ENCODE measurements at regions not wholly inside any gene's neighbourhood (a gene's known extent, or its start where the extent isn't known, plus 50 kb on each side); places are given as distances from the start of the nearest gene placed in this dataset.
"Not testable (repeated sequence)": the region's sequence is repeated elsewhere in the genome, so short reads cannot be mapped to it uniquely, and the experiment has no call there.

GRCh38 chr11:25319127-25319526 lies 822.3 kb downstream of the LUZP2 start:
- no peak for DNase-seq (ENCODE audit: low read depth, low spot score)

DNA sequence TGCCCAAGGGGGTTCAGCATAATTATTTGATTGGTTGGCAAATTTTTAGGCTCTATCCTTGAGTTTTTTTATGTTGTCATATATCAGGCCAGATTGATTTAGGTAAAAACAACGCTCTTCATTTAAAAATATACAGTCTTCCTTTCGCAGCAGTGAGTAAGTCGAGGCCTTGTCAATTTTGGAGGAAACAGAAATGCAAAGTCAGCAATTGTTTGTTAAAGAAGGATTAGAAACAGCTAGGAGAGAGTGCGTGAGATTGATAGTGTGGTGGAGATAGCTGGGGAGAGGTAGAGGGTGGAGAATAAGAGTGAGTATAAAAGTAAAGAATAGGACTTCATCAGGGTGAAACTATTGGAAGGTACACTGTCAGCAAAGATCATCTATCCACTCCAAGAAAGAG lies 830.8 kb downstream of the LUZP2 start:
- DNase-seq (ENCODE audit: low read depth, low spot score): no peak

DNA sequence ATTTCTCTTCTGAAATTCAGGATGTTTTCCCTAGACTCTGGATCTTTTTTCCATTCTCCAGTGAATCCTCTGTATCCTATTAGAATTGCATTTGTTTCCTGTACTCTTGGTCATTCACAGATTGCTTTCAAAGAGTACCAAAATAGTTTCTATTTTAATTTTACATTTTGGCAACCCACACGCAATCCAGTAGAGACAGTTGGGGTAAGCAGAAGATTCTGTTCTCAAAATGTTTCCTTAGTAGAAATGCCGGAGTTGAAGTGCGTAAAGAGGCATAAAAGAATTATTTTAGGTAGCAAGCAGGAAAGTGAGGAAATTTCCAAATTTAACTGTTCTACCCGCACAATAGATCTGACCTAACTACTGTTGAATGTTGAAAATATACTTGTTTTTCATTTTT lies 842.4 kb downstream of the LUZP2 start:
- DNase-seq (ENCODE audit: low read depth, low spot score): no peak

DNA sequence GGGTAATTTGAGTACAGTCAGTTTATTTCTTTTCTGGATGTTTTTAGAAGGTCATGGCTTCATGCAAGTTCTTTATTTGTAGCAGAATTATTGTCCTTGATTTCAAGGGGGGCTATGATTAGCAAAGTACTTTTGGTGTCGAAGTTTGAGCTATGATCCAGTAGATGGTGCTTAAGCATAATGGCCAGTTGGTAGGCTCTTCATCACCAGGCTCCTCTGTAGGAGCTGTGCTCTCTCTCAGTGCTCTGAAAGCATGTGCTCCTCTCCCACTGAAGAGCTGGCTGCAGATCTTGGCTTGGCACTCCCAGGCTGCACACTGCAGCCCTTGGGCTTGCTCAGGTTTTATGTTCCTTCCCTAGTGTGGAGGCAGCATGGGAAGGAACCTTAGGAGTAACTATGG lies 852.7 kb downstream of the LUZP2 start:
- no peak for DNase-seq (ENCODE audit: low read depth, low spot score)

GRCh38 chr11:25350899-25351803 lies 854.3 kb downstream of the LUZP2 start:
- no peak for DNase-seq (ENCODE audit: low read depth, low spot score)

GRCh38 chr11:25357133-25357532 lies 860.3 kb downstream of the LUZP2 start:
- DNase-seq (ENCODE audit: low read depth, low spot score): no peak

GRCh38 chr11:25377466-25377865 lies 880.6 kb downstream of the LUZP2 start:
- no peak for DNase-seq (ENCODE audit: low read depth, low spot score)

- DNase-seq (ENCODE audit: low read depth, low spot score): no peak
Observed at GRCh38 chr11:25396847-25397246, 900.0 kb downstream of the LUZP2 start.

GRCh38 chr11:25408146-25408545 lies 911.3 kb downstream of the LUZP2 start:
- DNase-seq (ENCODE audit: low read depth, low spot score): no peak

- no peak for DNase-seq (ENCODE audit: low read depth, low spot score)
Observed at GRCh38 chr11:25415793-25416192, 916.1 kb upstream of the ANO3 start.

DNA sequence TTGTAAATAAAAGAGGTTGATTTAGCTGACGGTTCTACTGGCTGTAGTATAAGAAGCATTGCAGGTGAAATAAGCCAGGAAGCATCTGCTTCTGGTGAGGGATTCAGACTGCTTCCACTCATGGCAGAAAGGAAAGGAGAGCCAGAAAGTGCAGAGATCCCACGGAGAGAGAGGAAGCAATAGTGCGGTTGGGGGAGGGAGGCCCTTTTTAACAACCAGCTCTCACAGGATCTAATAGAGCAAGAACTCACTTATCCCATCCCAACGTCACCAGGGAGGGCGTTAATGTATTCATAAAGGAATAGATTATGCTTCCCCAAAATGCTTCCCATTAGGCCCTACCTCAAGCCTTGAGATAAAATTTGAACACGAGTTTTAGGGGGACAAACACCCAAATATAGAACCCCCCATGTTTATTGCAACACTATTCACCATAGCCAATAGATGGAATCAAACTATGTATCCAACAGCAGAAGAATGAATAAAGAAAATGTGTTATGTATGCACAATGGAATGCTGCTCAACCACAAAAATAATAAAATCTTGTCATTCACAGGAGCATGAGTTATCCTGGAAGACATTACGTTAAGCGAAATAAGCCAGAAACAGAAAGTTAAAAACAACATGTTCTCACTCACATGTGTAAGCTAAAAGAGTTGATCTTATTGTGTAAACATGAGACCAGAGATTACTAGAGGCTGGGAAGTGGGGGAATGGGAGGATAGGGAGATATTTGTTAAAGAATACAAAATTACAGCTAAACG lies 908.3 kb upstream of the ANO3 start:
- peak; percentile 41 for DNase-seq (ENCODE audit: low read depth, low spot score)

DNA sequence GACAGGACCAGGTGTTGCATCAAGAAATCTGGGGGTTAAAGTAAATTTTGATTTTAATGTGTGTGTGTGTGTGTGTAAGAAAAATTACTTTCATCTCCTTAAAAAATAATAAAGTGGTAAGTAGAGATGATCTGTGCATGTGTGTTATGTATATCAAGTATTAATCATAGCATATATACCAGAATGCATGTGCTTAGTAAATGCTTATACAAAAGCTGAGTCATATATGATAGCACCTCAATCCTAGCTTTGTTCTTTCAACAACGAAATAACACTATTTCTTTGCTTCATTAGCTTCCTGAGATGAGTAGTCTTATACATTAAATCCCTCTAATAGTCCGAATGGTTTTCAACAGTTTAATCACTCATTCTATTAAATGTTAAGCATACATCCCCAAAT lies 899.6 kb upstream of the ANO3 start:
- no peak for DNase-seq (ENCODE audit: low read depth, low spot score)

GRCh38 chr11:25435197-25435596 lies 896.7 kb upstream of the ANO3 start:
- no peak for DNase-seq (ENCODE audit: low read depth, low spot score)

GRCh38 chr11:25436326-25436725 lies 895.6 kb upstream of the ANO3 start:
- DNase-seq (ENCODE audit: low read depth, low spot score): no peak

GRCh38 chr11:25441421-25441820 lies 890.5 kb upstream of the ANO3 start:
- DNase-seq (ENCODE audit: low read depth, low spot score): no peak

GRCh38 chr11:25449091-25449490 lies 882.8 kb upstream of the ANO3 start:
- DNase-seq (ENCODE audit: low read depth, low spot score): no peak

DNA sequence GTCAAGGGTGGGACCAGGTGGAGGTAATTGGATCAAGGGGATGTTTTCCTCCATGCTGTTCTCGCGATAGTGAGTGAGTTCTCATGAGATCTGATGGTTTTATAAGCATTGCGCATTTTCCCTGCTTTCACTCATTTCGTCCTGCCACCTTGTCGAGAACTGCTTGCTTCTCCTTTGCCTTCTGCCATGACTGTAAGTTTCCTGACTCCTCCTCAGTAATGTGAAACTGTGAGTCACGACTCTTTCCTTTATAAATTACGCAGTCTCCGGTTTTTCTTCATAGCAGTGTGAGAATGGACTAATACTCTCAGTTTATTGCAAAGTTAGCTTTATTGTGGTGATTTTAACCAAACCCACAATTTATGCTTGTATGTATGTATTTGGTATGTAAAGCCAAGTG lies 878.5 kb upstream of the ANO3 start:
- DNase-seq (ENCODE audit: low read depth, low spot score): no peak

- no peak for DNase-seq (ENCODE audit: low read depth, low spot score)
Observed at GRCh38 chr11:25456211-25456610, 875.7 kb upstream of the ANO3 start.

DNA sequence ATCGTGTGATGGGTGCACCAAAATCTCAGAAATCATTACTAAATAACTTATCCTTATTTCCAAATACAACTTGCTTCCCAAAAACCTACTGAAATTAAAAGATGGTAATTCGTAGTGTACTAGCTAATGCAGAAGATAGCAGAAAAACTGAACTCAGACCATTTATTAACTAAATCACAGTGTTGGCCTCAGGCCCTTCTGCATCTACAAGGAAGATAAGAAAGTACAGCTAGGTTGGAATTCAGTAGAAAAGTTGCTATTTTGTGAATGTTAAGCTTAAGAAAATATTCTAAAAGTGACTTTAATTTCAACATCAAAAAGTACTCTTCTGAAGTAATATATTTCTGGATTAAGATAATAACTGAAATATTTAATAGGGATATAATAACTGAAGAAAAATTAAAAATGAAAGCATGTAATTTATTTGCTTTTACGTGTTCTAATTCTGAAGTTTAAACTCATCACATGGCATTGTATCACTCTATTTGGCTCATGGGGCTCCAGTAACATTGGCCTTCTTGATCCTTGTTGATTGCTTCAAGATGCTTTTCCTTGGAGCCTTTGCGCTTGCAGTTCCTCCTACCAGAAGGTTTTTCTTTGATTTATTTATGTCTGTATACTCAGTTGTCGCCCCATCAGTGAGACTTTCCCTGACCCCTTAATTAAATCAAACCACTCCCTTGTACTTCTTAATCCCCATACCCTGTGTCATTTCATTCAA lies 847.9 kb upstream of the ANO3 start:
- DNase-seq (ENCODE audit: low read depth, low spot score): no peak

DNA sequence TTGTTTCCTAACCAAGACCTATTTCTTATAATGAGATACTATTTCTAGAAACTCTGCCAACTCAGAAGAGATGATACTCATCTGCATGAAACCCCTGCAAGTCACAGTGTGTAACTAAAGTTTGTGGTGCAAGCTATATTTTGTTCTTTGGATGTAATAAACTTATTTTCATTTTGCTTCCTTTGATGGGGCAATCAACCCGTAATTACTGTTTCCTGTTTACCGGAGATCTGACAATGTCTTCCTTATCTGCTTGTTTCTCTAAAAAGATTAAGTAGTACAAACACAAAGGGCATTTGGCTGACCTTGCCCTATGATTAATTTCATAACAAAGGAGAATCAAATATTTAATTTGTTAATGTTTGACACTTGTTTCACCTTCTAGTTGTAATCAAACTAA lies 846.6 kb upstream of the ANO3 start:
- no peak for DNase-seq (ENCODE audit: low read depth, low spot score)

GRCh38 chr11:25486338-25486737 lies 845.6 kb upstream of the ANO3 start:
- DNase-seq (ENCODE audit: low read depth, low spot score): not testable (repeated sequence)

DNA sequence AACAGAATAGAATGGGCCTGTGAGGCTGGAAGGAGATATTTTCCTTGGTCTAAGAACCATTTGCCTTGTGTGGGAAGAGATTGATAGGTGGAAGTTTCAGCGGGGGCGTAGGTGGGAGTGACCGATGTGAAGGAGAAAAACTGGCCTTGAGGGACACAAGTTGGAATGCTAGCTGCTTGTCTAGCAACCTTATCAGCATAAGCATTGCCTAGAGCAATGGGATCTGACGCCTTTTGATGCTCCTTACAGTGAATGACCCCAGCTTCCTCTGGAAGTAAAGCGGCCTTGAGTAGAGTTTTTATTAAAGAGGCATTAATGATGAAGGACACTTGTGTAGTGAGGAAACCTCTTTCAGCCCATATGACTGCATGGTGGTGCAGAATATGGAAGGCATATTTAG lies 843.8 kb upstream of the ANO3 start:
- DNase-seq (ENCODE audit: low read depth, low spot score): not testable (repeated sequence)

Measured in brain pericyte (primary cell).